HEK293 (cell line): ENCODE measurements at regions not wholly inside any gene's neighbourhood (a gene's known extent, or its start where the extent isn't known, plus 50 kb on each side); places are given as distances from the start of the nearest gene placed in this dataset.

Experiments
- ZFP3 ChIP-seq: fragments of 450-650 bp; formaldehyde crosslinking; IDR thresholded peaks from 2 replicates; pipeline ENCODE4 v1.5.1; 2016; ENCODE audit warnings: low read depth, missing biosample characterization, missing genetic modification characterization
- ZNF138 ChIP-seq: fragments of 450-650 bp; formaldehyde crosslinking; IDR thresholded peaks from 2 replicates; pipeline ENCODE4 v1.5.1; 2016; ENCODE audit warnings: missing biosample characterization, missing genetic modification characterization, borderline replicate concordance
- ZNF16 ChIP-seq: fragments of 450-650 bp; formaldehyde crosslinking; IDR thresholded peaks from 2 replicates; pipeline ENCODE4 v1.5.1; 2016; ENCODE audit warnings: low read depth, missing biosample characterization, missing genetic modification characterization

DNA sequence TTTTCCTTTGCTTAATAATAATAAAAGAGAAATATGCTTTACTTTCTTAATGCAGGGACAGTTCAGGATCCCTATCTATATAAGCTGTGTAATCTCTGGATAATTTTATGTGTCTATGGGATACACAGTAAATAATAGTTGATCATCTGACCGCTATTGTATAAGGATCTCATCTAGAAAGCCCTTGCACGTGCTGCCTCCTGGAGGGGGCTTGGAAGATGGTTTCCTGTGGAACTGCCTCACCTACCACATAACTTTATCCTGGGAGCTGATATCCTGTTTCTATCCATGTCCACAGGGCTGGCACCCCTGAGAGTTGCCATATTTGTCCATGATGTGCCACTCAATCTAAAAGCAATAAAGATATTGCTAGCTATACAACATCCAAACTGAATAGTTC, 139.3 kb upstream of the FRMPD4 start:
- TF ChIP-seq ZFP3 (tag by site-specific recombination) (no peak), ZNF138 (tag by site-specific recombination) (no peak), ZNF16 (tag by site-specific recombination) (no peak)
